ENCODE measurements at regions not wholly inside any gene's neighbourhood (a gene's known extent, or its start where the extent isn't known, plus 50 kb on each side); places are given as distances from the start of the nearest gene placed in this dataset.

DNA sequence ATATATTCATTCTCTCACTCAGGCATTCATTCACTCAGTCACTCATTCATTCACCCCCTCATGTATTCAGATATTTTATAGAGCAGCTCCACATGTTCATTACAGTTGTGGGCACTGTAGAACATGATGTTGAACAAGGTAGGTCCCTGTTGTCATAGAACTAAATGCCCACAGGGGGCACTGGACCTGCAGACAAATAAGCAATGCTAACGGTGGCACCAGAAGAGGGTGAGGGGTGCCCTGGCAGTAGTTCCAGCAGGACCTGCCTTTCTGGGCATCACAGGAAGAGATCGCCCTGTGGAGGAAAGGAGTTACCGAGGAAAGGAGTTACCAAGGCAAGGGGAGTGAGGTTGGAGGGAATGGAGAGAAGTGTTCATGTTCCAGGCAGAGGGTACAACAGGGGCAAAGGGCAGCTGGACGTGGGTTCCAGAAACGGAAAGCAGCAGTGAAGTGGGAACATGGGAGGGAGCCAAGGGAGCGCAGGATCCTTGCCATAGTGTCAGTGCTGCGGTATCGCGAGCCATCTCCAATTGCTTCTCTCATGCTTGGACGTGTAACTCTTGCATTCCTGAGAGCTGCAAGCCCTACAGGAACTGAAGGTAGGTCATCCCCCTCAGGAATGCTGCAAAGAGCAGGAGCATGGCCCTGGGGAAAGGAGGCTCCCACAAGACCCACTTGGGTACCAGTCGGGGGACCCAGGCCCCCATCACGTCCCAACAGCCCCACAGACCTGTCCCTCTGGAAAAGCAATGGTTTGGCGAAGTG, 128.2 kb downstream of the EDN3 start:
- Histone ChIP-seq H3K36me3 (ENCODE audit: insufficient read depth, low read length) (no peaks in the 10 kb centered on the region), H2AFZ (ENCODE audit: low read length) (no peak overlapping the region), H3K4me3 (ENCODE audit: insufficient read depth, low read length) (no peak overlapping the region), H3K4me2 (ENCODE audit: insufficient read depth, low read length) (peak overlapping the region; percentile 22), H3K79me2 (ENCODE audit: insufficient read depth, low read length) (no peaks in the 10 kb centered on the region), H3K9me3 (ENCODE audit: low read depth, low read length) (no peaks in the 10 kb centered on the region), H3K4me1 (ENCODE audit: insufficient read depth, low read length) (no peaks in the 10 kb centered on the region), H3K27me3 (ENCODE audit: insufficient read depth, low read length) (no peaks in the 10 kb centered on the region), H4K20me1 (ENCODE audit: insufficient read depth, low read length) (no peaks in the 10 kb centered on the region), H3K27ac (ENCODE audit: low read depth, low read length) (no peak overlapping the region)
- TF ChIP-seq, protein P1, sequence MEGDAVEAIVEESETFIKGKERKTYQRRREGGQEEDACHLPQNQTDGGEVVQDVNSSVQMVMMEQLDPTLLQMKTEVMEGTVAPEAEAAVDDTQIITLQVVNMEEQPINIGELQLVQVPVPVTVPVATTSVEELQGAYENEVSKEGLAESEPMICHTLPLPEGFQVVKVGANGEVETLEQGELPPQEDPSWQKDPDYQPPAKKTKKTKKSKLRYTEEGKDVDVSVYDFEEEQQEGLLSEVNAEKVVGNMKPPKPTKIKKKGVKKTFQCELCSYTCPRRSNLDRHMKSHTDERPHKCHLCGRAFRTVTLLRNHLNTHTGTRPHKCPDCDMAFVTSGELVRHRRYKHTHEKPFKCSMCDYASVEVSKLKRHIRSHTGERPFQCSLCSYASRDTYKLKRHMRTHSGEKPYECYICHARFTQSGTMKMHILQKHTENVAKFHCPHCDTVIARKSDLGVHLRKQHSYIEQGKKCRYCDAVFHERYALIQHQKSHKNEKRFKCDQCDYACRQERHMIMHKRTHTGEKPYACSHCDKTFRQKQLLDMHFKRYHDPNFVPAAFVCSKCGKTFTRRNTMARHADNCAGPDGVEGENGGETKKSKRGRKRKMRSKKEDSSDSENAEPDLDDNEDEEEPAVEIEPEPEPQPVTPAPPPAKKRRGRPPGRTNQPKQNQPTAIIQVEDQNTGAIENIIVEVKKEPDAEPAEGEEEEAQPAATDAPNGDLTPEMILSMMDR (IDR thresholded peaks at IDR 0.05; ENCODE audit: extremely low read depth, low read depth, low read length) = no peak
- no peak for DNase-seq (ENCODE audit: insufficient read length, low spot score, missing footprints)

DNA sequence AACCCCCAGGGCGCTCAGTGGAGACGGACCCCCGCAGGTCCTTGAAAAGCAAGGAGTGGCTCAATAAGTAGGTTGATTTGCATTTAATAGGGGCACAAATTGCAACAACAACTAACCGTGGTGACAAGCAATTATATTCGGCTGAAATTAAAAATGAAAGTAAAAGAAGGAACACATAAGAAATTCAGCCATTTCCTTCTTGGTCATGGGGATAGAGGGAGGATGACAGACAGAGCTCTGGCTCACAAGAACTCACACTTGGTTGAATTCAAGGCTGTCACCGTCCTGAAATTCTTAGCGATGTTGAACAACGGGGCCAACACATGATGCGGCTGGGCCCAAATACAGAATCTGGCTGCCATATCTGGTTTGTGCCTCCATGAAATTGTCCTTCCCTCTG, 129.0 kb downstream of the EDN3 start:
- H3K4me3 ChIP-seq (ENCODE audit: insufficient read depth, low read length) = peak overlapping the region; percentile 44

DNA sequence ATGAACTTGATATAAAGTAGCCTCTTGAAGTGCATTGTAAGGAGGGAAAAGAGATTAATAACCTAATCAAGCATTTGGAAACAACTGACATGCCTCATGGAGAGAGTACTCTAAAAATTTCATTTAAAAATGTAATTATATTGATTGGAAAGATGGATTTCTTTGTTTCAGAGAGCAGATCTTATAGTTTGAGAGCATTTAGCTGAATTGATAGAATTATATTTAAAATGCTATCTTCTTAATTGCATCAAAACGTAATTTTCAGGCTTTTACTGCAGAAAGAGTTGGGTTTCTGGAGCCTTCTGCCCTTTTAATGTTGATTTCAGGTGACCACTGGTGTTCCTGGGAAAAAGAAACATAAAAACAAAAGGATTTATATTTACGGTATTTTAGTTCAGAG, 130.6 kb downstream of the EDN3 start:
- H3K27me3 ChIP-seq (ENCODE audit: insufficient read depth, low read length) = no peaks in the 10 kb centered on the region
- no peak overlapping the region for H2AFZ ChIP-seq (ENCODE audit: low read length)
- H3K79me2 ChIP-seq (ENCODE audit: insufficient read depth, low read length) = no peaks in the 10 kb centered on the region
- TF ChIP-seq, protein P1 (IDR thresholded peaks at IDR 0.05; ENCODE audit: extremely low read depth, low read depth, low read length) = no peak
- H4K20me1 ChIP-seq (ENCODE audit: insufficient read depth, low read length) = no peaks in the 10 kb centered on the region
- DNase-seq (ENCODE audit: insufficient read length, low spot score, missing footprints) = no peak
- no peak overlapping the region for H3K27ac ChIP-seq (ENCODE audit: low read depth, low read length)
- H3K4me2 ChIP-seq (ENCODE audit: insufficient read depth, low read length) = no peak overlapping the region
- no peak overlapping the region for H3K4me3 ChIP-seq (ENCODE audit: insufficient read depth, low read length)
- no peaks in the 10 kb centered on the region for H3K36me3 ChIP-seq (ENCODE audit: insufficient read depth, low read length)
- no peaks in the 10 kb centered on the region for H3K9me3 ChIP-seq (ENCODE audit: low read depth, low read length)
- H3K4me1 ChIP-seq (ENCODE audit: insufficient read depth, low read length) = no peaks in the 10 kb centered on the region

More for the DNA sequence above, 129.0 kb downstream of the EDN3 start:
- H3K9me3 ChIP-seq (ENCODE audit: low read depth, low read length) = no peaks in the 10 kb centered on the region
- no peak overlapping the region for H3K27ac ChIP-seq (ENCODE audit: low read depth, low read length)
- H3K4me2 ChIP-seq (ENCODE audit: insufficient read depth, low read length) = peak overlapping the region; percentile 22
- H2AFZ ChIP-seq (ENCODE audit: low read length) = peak overlapping the region; percentile 23
- TF ChIP-seq, protein P1 (IDR thresholded peaks at IDR 0.05; ENCODE audit: extremely low read depth, low read depth, low read length) = no peak
- no peak for DNase-seq (ENCODE audit: insufficient read length, low spot score, missing footprints)
- no peaks in the 10 kb centered on the region for H4K20me1 ChIP-seq (ENCODE audit: insufficient read depth, low read length)
- H3K27me3 ChIP-seq (ENCODE audit: insufficient read depth, low read length) = no peaks in the 10 kb centered on the region
- H3K79me2 ChIP-seq (ENCODE audit: insufficient read depth, low read length) = no peaks in the 10 kb centered on the region
- H3K4me1 ChIP-seq (ENCODE audit: insufficient read depth, low read length) = no peaks in the 10 kb centered on the region
- no peaks in the 10 kb centered on the region for H3K36me3 ChIP-seq (ENCODE audit: insufficient read depth, low read length)

DNA sequence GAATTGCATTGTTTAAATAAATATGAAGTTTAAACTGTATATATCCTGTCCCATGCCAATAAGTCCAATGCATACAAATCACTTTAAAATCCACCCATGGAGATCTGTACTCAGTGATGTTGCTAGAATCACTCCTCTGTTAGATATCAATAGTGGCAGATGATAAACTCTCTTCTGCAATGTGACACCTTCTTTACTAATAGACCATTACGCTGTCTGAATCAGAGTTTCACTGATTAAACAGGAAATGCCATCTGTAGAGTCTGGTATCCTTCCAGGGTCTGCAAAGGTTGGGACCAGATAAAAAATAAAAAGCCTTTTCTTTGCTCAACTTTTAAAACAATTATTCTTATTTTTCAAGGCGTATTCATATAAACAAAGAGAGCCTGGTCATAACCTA, 134.5 kb downstream of the EDN3 start:
- TF ChIP-seq, protein P1 (IDR thresholded peaks at IDR 0.05; ENCODE audit: extremely low read depth, low read depth, low read length) = no peak
- Histone ChIP-seq H3K4me1 (ENCODE audit: insufficient read depth, low read length) (no peaks in the 10 kb centered on the region), H4K20me1 (ENCODE audit: insufficient read depth, low read length) (no peaks in the 10 kb centered on the region), H3K79me2 (ENCODE audit: insufficient read depth, low read length) (no peaks in the 10 kb centered on the region), H2AFZ (ENCODE audit: low read length) (no peak overlapping the region), H3K9me3 (ENCODE audit: low read depth, low read length) (no peaks in the 10 kb centered on the region), H3K4me3 (ENCODE audit: insufficient read depth, low read length) (no peak overlapping the region), H3K36me3 (ENCODE audit: insufficient read depth, low read length) (no peaks in the 10 kb centered on the region), H3K4me2 (ENCODE audit: insufficient read depth, low read length) (no peak overlapping the region), H3K27me3 (ENCODE audit: insufficient read depth, low read length) (no peaks in the 10 kb centered on the region), H3K27ac (ENCODE audit: low read depth, low read length) (no peak overlapping the region)
- no peak for DNase-seq (ENCODE audit: insufficient read length, low spot score, missing footprints)
